ENCODE measurements at regions not wholly inside any gene's neighbourhood (a gene's known extent, or its start where the extent isn't known, plus 50 kb on each side); places are given as distances from the start of the nearest gene placed in this dataset.

- Histone ChIP-seq H3K4me1 (ENCODE audit: insufficient read depth) (peaks cover 19% of the 10 kb centered on the region), H3K9me2 (ENCODE audit: insufficient read depth) (no peaks in the 10 kb centered on the region), H3F3A (replicated peaks; ENCODE audit: low read depth) (no peaks in the 10 kb centered on the region), H3K79me2 (replicated peaks; ENCODE audit: insufficient read depth) (no peaks in the 10 kb centered on the region), H3K4me3 (no peak overlapping the region), H3K27ac (ENCODE audit: low read depth) (no peak overlapping the region), H4K20me1 (replicated peaks; ENCODE audit: insufficient read depth) (no peaks in the 10 kb centered on the region), H2AFZ (no peak overlapping the region), H3K4me2 (no peak overlapping the region), H3K36me3 (ENCODE audit: insufficient read depth) (no peaks in the 10 kb centered on the region), H3K27me3 (ENCODE audit: insufficient read depth) (no peaks in the 10 kb centered on the region)
- Mint-ChIP-seq H3K4me3 (no peak overlapping the region), H3K27me3 (ENCODE audit: insufficient read depth, low read depth, poor library complexity) (peaks cover 6% of the 10 kb centered on the region), H3K4me1 (peaks cover 16% of the 10 kb centered on the region), H3K36me3 (ENCODE audit: low read depth) (no peaks in the 10 kb centered on the region), H3K9me3 (no peaks in the 10 kb centered on the region), H3K27ac (no peak overlapping the region)
- no peak for TF ChIP-seq POLR2AphosphoS5 (IDR thresholded peaks at IDR 0.05; ENCODE audit: low read depth)
- no peak for DNase-seq (ENCODE audit: low spot score)
- no peak for ATAC-seq
These were observed 52.8 kb upstream of the CLMP start for GRCh38 chr11:123247813-123248379.

- Histone ChIP-seq H3K9me2 (ENCODE audit: insufficient read depth) (no peaks in the 10 kb centered on the region), H3K27ac (ENCODE audit: low read depth) (no peak overlapping the region), H3K4me3 (no peak overlapping the region), H3K27me3 (ENCODE audit: insufficient read depth) (no peaks in the 10 kb centered on the region), H3K36me3 (ENCODE audit: insufficient read depth) (no peaks in the 10 kb centered on the region), H4K20me1 (replicated peaks; ENCODE audit: insufficient read depth) (no peaks in the 10 kb centered on the region), H3K79me2 (replicated peaks; ENCODE audit: insufficient read depth) (no peaks in the 10 kb centered on the region), H3F3A (replicated peaks; ENCODE audit: low read depth) (no peaks in the 10 kb centered on the region), H3K4me1 (ENCODE audit: insufficient read depth) (peaks cover 20% of the 10 kb centered on the region), H3K4me2 (no peak overlapping the region), H2AFZ (no peak overlapping the region)
- Mint-ChIP-seq H3K36me3 (ENCODE audit: low read depth) (no peaks in the 10 kb centered on the region), H3K9me3 (no peaks in the 10 kb centered on the region), H3K27ac (no peak overlapping the region), H3K4me3 (no peak overlapping the region), H3K4me1 (peaks cover 16% of the 10 kb centered on the region), H3K27me3 (ENCODE audit: insufficient read depth, low read depth, poor library complexity) (peaks cover 6% of the 10 kb centered on the region)
- DNase-seq (ENCODE audit: low spot score) (no peak), ATAC-seq (no peak)
- TF ChIP-seq EZH2phosphoT487 (IDR thresholded peaks at IDR 0.05; ENCODE audit: unreplicated experiment) (no peak), NANOG (IDR thresholded peaks at IDR 0.05; ENCODE audit: borderline replicate concordance) (no peak), ZNF114 (CRISPR knock-in tag; IDR thresholded peaks at IDR 0.05) (no peak), STAT1 (IDR thresholded peaks at IDR 0.05; ENCODE audit: unreplicated experiment) (no peak), CTCF (conservative IDR thresholded peaks at IDR 0.05; ENCODE audit: low read depth in 2 of 2) (no peak), JUNB (IDR thresholded peaks at IDR 0.05; ENCODE audit: unreplicated experiment) (no peak), CREB1 (CRISPR knock-in tag; IDR thresholded peaks at IDR 0.05; ENCODE audit: low read depth) (no peak), ZNF331 (CRISPR knock-in tag; IDR thresholded peaks at IDR 0.05; ENCODE audit: low read depth) (no peak), EZH2 (IDR thresholded peaks at IDR 0.05; ENCODE audit: low read depth, unreplicated experiment) (no peak), ETS1 (IDR thresholded peaks at IDR 0.05) (no peak), REST (IDR thresholded peaks at IDR 0.05; ENCODE audit: unreplicated experiment) (no peak), POLR2AphosphoS5 (IDR thresholded peaks at IDR 0.05; ENCODE audit: low read depth) (no peak)
These were observed 52.4 kb upstream of the CLMP start for GRCh38 chr11:123247496-123247799.
